ENCODE measurements at regions not wholly inside any gene's neighbourhood (a gene's known extent, or its start where the extent isn't known, plus 50 kb on each side); places are given as distances from the start of the nearest gene placed in this dataset.

- TF ChIP-seq CTCF (IDR thresholded peaks at IDR 0.05): no peak
- TF ChIP-seq EZH2 (IDR thresholded peaks at IDR 0.05; ENCODE audit: borderline replicate concordance, insufficient read depth, low read depth, low read length, poor library complexity, severe bottlenecking): no peak
These were observed 214.6 kb upstream of the HTR2A start for GRCh38 chr13:47111499-47111898.

Data from B cell (primary cell).